GM19455 (cell line): ENCODE measurements at regions not wholly inside any gene's neighbourhood (a gene's known extent, or its start where the extent isn't known, plus 50 kb on each side); places are given as distances from the start of the nearest gene placed in this dataset.

Source experiments
- ATAC-seq: cut with Tn5 transposase; IDR thresholded peaks from one replicate; pipeline ENCODE4 v1.9.1; 2021; ENCODE audit not compliant: unreplicated experiment

- ATAC-seq: no peak
Observed at GRCh38 chr3:151935446-151935845, 62.0 kb downstream of the SUCNR1 start.

- no peak for ATAC-seq
Observed at GRCh38 chr3:151940481-151940880, 67.0 kb downstream of the SUCNR1 start.

GRCh38 chr3:151943539-151943938 lies 70.1 kb downstream of the SUCNR1 start:
- no peak for ATAC-seq

- ATAC-seq: no peak
Observed at GRCh38 chr3:151944356-151944755, 70.9 kb downstream of the SUCNR1 start.

DNA sequence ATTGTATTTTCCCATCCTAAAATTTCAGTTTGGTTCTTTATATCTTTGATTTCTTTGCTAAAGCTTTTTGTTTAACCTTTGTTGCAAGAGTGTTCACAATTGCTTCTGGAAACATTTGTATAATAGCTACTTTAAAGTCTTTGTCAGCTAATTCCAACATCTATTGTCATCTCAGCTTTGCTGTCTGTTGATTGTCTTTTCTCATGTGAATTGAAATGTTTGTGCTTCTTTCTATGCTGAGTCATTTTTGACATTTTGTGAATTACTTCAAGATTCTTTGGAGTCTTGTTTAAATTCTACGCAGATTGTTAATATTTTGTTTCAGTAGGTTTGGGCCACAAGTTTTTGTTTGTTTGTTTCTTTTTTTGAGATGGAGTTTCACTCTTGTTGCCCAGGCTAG lies 73.2 kb downstream of the SUCNR1 start:
- no peak for ATAC-seq

- no peak for ATAC-seq
Observed at GRCh38 chr3:151949706-151950105, 76.3 kb downstream of the SUCNR1 start.

DNA sequence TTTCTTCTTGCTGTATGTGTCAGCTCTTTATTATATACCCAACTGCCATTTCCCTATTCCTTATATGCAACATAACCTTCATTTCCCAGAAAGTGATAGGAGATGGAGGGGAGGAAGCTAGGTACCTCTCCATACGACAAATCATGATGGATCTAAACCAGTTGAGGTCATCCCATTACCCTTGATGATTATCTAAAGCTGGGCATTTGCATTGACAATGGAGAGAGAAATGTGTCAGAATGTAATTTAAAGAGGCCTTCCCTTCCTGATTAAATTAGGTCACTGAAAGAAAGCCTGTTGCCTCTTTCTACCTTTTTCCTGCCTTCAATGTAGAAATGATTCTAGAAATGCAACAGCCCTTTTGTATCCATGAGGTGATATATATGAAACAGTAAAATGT lies 81.9 kb downstream of the SUCNR1 start:
- no peak for ATAC-seq

DNA sequence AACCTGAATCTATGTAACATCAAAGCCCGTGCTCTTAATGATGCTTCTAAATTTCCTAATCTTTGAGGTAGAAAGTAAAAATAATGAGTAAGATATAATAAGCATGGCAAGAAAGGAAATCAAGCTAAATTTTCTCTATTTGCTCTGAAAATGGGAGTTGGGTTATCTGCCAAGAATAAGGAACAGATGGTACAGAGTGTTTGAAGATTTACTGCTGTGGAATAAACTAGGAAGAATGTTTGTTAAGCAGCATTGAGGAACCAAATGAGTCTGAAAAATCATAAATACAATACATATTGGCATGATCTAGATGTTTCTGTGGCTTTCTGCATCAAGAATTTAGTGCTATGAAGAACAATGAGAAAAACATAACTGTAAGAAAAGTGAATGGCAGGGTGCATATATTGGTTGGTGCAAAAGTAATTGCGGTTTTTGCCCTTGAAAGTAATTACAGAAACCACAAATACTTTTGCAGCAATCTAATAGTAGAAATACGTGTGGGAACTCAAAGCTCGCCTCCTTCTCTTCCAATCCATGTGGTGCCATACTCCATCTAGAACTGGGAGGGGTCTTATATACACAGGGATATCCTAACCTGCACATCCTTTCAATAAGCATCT lies 87.6 kb downstream of the SUCNR1 start:
- no peak for ATAC-seq

DNA sequence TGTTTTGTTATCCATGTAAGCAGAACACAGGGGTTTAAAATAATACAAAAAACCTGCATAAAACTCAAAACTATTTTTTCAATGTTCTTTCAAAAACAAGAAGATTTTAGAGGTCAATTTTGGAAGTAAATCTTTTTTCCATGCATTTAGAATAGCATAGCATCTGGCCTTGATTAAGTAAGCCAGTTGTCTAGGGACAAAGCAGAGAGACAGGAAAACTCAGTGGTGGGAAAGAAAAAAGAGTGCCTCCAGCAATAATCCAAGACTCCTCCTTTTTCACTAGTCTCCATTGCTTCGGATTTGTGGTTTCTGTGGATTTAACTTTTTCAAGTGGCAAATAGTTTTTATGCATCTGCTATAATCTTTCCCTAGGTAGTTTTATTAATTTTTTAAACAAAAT lies 88.9 kb downstream of the SUCNR1 start:
- ATAC-seq: no peak

DNA sequence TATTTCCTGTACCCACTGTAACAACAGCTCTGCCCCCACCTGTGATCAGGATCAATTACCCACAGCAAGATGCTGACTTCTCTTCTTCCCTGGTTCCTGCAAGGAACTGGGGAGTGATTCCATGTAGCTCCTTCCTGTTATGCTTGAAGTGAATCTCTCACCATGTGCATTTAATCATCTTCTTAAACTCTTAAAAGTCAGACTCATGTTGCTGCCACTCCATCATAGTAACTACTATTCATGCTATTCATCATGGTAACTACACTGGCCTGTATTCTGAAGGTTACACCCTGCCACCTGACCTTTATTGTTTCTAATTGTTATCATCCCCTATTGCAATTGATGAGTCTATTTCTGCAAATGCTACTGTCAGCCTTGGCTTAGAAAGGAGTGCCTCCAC lies 89.5 kb downstream of the SUCNR1 start:
- ATAC-seq: no peak

- ATAC-seq: no peak
Observed at GRCh38 chr3:151964743-151965142, 91.3 kb downstream of the SUCNR1 start.

GRCh38 chr3:151969026-151969642 lies 95.7 kb downstream of the SUCNR1 start:
- ATAC-seq: no peak

- ATAC-seq: no peak
Observed at GRCh38 chr3:151971814-151972579, 98.6 kb downstream of the SUCNR1 start.

- ATAC-seq: no peak
Observed at GRCh38 chr3:151974067-151974466, 100.6 kb downstream of the SUCNR1 start.

DNA sequence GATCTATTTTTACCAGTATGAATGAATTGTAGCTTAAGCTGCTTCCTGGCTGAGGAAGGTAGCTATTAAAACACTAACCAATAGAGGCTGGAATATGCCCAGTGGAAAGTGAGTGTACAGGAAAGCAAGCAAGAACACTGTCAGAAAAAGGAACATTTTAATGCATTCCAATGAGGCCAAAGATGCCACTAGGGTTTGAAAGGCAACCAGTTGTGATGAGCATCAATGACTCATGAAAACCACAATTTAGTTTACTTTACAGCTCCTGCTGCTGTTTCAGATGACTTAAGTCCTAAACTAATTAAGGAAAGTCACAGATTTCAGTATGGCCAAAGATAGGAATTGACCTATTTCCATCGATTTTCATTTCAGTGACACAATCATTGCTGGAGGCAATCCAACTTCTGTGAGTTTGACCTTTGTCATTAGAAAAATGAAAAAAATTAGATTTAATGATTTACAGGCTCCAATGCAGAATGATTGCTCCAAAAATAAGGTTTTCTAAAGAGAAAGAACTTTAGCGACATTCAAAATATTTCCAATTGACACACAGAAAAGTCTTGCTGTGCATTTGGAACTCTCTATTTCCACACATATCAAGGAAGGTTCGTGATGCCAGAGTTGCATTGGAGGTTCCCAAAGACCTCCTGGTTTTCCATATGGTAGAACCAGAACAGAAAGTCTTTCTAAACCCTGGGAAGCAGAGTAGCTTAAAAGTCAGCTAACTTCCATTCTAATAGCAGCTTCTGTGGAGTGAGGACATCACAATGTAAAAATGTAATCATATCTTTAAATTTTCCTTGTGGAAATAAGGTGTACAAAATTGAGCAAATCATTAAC lies 103.0 kb downstream of the SUCNR1 start:
- no peak for ATAC-seq

GRCh38 chr3:151979906-151980305 lies 106.5 kb downstream of the SUCNR1 start:
- no peak for ATAC-seq

GRCh38 chr3:151983538-151983937 lies 110.1 kb downstream of the SUCNR1 start:
- no peak for ATAC-seq

- no peak for ATAC-seq
Observed at GRCh38 chr3:151985787-151986430, 112.5 kb downstream of the SUCNR1 start.

DNA sequence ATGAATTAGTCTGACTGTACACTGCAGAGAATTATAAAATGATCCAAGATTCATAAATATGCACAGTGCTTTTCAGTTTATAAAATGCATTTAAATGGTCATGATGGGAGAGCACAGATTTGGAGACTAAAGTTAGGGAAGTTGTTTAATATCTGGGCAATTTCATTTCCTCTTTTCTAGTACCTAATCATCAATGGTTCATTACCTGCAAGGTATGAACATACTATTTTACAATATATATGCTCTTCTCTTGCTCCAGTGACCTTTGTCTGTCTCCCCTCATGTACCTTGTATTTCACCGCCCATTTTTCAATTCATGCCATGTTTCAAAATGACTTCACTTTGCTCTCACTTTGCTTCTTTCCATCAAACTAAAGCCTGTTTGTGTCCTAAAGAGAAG lies 114.5 kb downstream of the SUCNR1 start:
- no peak for ATAC-seq

GRCh38 chr3:151989621-151990020 lies 116.2 kb downstream of the SUCNR1 start:
- ATAC-seq: no peak
